Non-pigmented ciliary epithelial cell (primary cell): ENCODE measurements at regions not wholly inside any gene's neighbourhood (a gene's known extent, or its start where the extent isn't known, plus 50 kb on each side); places are given as distances from the start of the nearest gene placed in this dataset.
"Not testable (repeated sequence)": the region's sequence is repeated elsewhere in the genome, so short reads cannot be mapped to it uniquely, and the experiment has no call there.

Source experiments
- DNase-seq: peaks from one replicate; pipeline ENCODE4 v3.0.0-alpha.2; 2010; ENCODE audit warnings: low read depth

- no peak for DNase-seq
Observed at GRCh38 chr1:58251430-58252073, 295.0 kb downstream of the OMA1 start.

GRCh38 chr1:58250587-58250948, 296.0 kb downstream of the OMA1 start:
- DNase-seq = no peak

GRCh38 chr1:58249737-58250586, 296.6 kb downstream of the OMA1 start:
- DNase-seq = peak; percentile 9

- no peak for DNase-seq
Observed at GRCh38 chr1:58249388-58249736, 297.2 kb downstream of the OMA1 start.

- no peak for DNase-seq
Observed at GRCh38 chr1:58248791-58249190, 297.7 kb downstream of the OMA1 start.

GRCh38 chr1:58248072-58248471, 298.5 kb downstream of the OMA1 start:
- no peak for DNase-seq

GRCh38 chr1:58246549-58246948, 300.0 kb downstream of the OMA1 start:
- no peak for DNase-seq

- no peak for DNase-seq
Observed at GRCh38 chr1:58244872-58245271, 301.7 kb downstream of the OMA1 start.

- DNase-seq = no peak
Observed at GRCh38 chr1:58238846-58239245, 307.7 kb downstream of the OMA1 start.

- no peak for DNase-seq
Observed at GRCh38 chr1:58233729-58234128, 312.8 kb downstream of the OMA1 start.

- no peak for DNase-seq
Observed at GRCh38 chr1:58231204-58231603, 315.3 kb downstream of the OMA1 start.

- no peak for DNase-seq
Observed at GRCh38 chr1:58227604-58228003, 318.9 kb downstream of the OMA1 start.

GRCh38 chr1:58223522-58223921, 323.0 kb downstream of the OMA1 start:
- no peak for DNase-seq

GRCh38 chr1:58220836-58221472, 325.6 kb downstream of the OMA1 start:
- DNase-seq = no peak

- not testable (repeated sequence) for DNase-seq
Observed at GRCh38 chr1:58216169-58216568, 330.4 kb downstream of the OMA1 start.

GRCh38 chr1:58214674-58215073, 331.9 kb downstream of the OMA1 start:
- no peak for DNase-seq

GRCh38 chr1:58211869-58212268, 334.7 kb downstream of the OMA1 start:
- DNase-seq = no peak

- DNase-seq = no peak
Observed at GRCh38 chr1:58209575-58209974, 337.0 kb downstream of the OMA1 start.

- no peak for DNase-seq
Observed at GRCh38 chr1:58206749-58207148, 339.8 kb downstream of the OMA1 start.

GRCh38 chr1:58204284-58204683, 342.2 kb downstream of the OMA1 start:
- no peak for DNase-seq

- no peak for DNase-seq
Observed at GRCh38 chr1:58201492-58202106, 344.9 kb downstream of the OMA1 start.

GRCh38 chr1:58200437-58200836, 346.1 kb downstream of the OMA1 start:
- DNase-seq = no peak

GRCh38 chr1:58197811-58198210, 348.7 kb downstream of the OMA1 start:
- no peak for DNase-seq
